GM19035 (cell line): ENCODE measurements at regions not wholly inside any gene's neighbourhood (a gene's known extent, or its start where the extent isn't known, plus 50 kb on each side); places are given as distances from the start of the nearest gene placed in this dataset.

Source experiments
- ATAC-seq: cut with Tn5 transposase; IDR thresholded peaks from one replicate; pipeline ENCODE4 v1.9.1; 2021; ENCODE audit not compliant: unreplicated experiment

GRCh38 chr16:66290431-66290830, 76.1 kb upstream of the CDH5 start:
- ATAC-seq = no peak

GRCh38 chr16:66289986-66290385, 76.5 kb upstream of the CDH5 start:
- ATAC-seq = no peak

GRCh38 chr16:66289051-66289680, 77.3 kb upstream of the CDH5 start:
- ATAC-seq = no peak

- ATAC-seq = no peak
These were observed 78.6 kb upstream of the CDH5 start for GRCh38 chr16:66287926-66288325.

GRCh38 chr16:66287416-66287815, 79.1 kb upstream of the CDH5 start:
- ATAC-seq = no peak

- no peak for ATAC-seq
These were observed 80.0 kb upstream of the CDH5 start for GRCh38 chr16:66286527-66286926.

GRCh38 chr16:66278604-66279262, 87.8 kb upstream of the CDH5 start:
- ATAC-seq = no peak

GRCh38 chr16:66278111-66278531, 88.4 kb upstream of the CDH5 start:
- no peak for ATAC-seq

- ATAC-seq = no peak
These were observed 89.0 kb upstream of the CDH5 start for GRCh38 chr16:66277311-66278070.

GRCh38 chr16:66275775-66276428, 90.6 kb upstream of the CDH5 start:
- ATAC-seq = no peak

- ATAC-seq = no peak
These were observed 92.0 kb upstream of the CDH5 start for GRCh38 chr16:66274335-66275110.

GRCh38 chr16:66273644-66274334, 92.7 kb upstream of the CDH5 start:
- no peak for ATAC-seq

- no peak for ATAC-seq
These were observed 93.4 kb upstream of the CDH5 start for GRCh38 chr16:66273053-66273452.

GRCh38 chr16:66272461-66272860, 94.0 kb upstream of the CDH5 start:
- ATAC-seq = no peak

GRCh38 chr16:66271074-66272060, 95.1 kb upstream of the CDH5 start:
- ATAC-seq = no peak

- peak; percentile 72 for ATAC-seq
These were observed 96.1 kb upstream of the CDH5 start for GRCh38 chr16:66270333-66270927.

GRCh38 chr16:66269617-66270332, 96.7 kb upstream of the CDH5 start:
- no peak for ATAC-seq
